ENCODE measurements at regions not wholly inside any gene's neighbourhood (a gene's known extent, or its start where the extent isn't known, plus 50 kb on each side); places are given as distances from the start of the nearest gene placed in this dataset.

- no peak for TF ChIP-seq POLR2A (IDR thresholded peaks at IDR 0.05)
- TF ChIP-seq, protein P1, sequence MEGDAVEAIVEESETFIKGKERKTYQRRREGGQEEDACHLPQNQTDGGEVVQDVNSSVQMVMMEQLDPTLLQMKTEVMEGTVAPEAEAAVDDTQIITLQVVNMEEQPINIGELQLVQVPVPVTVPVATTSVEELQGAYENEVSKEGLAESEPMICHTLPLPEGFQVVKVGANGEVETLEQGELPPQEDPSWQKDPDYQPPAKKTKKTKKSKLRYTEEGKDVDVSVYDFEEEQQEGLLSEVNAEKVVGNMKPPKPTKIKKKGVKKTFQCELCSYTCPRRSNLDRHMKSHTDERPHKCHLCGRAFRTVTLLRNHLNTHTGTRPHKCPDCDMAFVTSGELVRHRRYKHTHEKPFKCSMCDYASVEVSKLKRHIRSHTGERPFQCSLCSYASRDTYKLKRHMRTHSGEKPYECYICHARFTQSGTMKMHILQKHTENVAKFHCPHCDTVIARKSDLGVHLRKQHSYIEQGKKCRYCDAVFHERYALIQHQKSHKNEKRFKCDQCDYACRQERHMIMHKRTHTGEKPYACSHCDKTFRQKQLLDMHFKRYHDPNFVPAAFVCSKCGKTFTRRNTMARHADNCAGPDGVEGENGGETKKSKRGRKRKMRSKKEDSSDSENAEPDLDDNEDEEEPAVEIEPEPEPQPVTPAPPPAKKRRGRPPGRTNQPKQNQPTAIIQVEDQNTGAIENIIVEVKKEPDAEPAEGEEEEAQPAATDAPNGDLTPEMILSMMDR (IDR thresholded peaks at IDR 0.05) = no peak
Measured at GRCh38 chr11:116454951-116455350, 317.8 kb downstream of the BUD13 start.

Measured in esophagus squamous epithelium (tissue), 4 donors.